NCI-H187 treated with DMSO at 0.1 percent for 48 hours (cell line): ENCODE measurements at regions not wholly inside any gene's neighbourhood (a gene's known extent, or its start where the extent isn't known, plus 50 kb on each side); places are given as distances from the start of the nearest gene placed in this dataset.

ENCODE experiments used
- DNase-seq: peaks from one replicate; lab custom pipeline; 2025; lab: John Stamatoyannopoulos, UW

- no peak for DNase-seq
These were observed 240.7 kb upstream of the TBC1D5 start for GRCh38 chr3:17983106-17983505.

- no peak for DNase-seq
These were observed 239.9 kb upstream of the TBC1D5 start for GRCh38 chr3:17982211-17982880.

DNA sequence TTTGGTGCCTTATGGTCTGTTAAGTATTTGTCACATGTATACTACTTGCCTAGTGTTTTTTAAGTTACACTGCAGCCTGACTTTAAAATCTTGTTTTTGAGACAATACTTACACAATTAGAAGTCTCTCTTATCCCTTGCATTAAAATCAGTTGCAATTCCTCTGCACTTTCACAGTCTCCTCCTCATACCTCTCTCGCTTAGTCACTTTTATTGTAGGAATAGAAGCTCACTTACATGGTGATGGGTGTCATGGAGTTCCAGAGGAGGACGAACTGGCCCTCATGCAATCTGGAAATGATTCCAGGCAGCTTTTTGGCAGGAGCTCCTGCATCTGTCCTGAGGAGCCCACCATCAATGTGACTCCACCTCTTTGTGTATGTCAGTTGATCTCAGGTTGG lies 238.4 kb upstream of the TBC1D5 start:
- DNase-seq: no peak

- no peak for DNase-seq
These were observed 237.5 kb upstream of the TBC1D5 start for GRCh38 chr3:17979911-17980310.

DNA sequence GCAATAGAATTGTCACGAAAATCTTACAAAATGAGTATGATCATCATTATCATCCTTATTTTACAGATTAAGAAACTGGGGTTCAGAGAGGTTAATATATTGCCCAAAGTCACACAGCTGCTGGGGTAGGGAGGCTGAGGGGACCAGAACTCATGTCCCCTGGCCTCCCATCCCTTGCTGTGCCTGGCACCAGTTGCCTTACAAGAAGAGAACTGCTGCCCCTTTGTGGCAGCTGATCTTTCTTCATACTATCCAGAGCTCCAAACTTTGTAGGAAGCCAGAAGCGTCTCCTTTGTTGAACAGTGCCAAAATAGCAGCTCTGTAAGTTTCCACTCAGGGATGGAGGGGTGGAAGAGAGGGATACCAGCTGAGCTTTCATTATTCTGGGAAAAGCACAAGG lies 236.8 kb upstream of the TBC1D5 start:
- DNase-seq: no peak

GRCh38 chr3:17974206-17974841 lies 231.9 kb upstream of the TBC1D5 start:
- DNase-seq: no peak

DNA sequence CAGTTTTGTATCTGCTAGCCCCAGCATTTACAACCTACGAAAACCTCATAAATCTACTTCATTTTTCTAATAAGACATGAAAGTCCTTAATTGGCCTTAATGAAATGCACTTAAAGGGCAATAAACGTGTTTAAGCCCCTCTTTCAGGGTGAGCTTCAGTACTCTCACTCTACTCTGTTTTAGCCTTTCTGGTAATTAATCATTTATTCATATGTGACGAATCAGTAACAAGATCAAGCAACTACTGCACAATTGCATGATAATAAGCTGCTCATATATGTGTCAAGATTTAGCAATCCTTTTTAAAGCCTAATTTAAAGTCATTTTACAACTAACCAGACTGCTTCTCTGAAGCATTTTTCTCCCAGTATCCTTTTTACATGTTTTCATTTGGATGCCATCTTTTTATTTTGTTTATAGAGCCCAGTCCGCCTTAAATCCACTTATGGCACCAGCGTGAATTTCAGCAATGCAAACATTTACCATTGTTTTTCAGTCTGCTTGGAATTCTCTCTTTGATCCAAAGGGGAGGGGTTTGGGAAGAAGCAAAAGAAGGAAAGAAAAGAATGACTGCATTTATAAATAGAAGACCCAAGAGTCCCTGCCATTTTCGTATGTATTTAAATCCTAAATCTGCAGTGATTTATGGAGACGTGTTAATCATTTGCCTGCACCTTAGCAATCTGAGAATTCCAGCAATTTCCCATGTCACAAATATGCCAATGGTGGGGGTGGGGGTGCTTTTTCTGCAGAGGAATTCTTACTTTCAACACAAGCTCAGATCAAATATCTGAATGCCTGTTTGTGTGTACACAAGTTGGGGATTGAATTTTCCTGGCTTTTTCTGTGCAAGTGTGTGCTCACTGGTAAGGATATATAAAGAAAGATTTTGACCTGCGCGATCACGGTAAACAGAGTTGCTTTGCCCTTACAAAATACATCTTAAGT lies 230.8 kb upstream of the TBC1D5 start:
- no peak for DNase-seq

GRCh38 chr3:17972476-17972875 lies 230.0 kb upstream of the TBC1D5 start:
- no peak for DNase-seq

DNA sequence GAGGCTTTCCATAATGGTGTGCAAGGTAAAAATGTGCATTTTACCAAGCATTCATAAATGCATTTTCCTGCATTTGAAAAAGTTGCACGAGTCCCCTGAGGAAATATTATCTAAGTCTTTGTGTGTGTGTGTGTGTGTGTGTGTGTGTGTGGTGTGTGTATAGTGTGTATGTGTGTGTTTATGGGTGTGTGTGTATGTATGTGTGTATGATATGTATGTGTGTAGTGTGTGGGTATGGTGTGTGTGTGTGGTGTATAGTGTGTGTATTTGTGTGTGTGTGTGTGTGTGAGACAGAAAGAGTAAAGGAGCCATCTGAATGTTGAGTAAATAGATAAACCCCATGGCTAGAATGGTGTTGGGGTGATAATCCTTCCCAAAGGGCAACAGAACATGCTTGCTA lies 229.6 kb upstream of the TBC1D5 start:
- DNase-seq: no peak

DNA sequence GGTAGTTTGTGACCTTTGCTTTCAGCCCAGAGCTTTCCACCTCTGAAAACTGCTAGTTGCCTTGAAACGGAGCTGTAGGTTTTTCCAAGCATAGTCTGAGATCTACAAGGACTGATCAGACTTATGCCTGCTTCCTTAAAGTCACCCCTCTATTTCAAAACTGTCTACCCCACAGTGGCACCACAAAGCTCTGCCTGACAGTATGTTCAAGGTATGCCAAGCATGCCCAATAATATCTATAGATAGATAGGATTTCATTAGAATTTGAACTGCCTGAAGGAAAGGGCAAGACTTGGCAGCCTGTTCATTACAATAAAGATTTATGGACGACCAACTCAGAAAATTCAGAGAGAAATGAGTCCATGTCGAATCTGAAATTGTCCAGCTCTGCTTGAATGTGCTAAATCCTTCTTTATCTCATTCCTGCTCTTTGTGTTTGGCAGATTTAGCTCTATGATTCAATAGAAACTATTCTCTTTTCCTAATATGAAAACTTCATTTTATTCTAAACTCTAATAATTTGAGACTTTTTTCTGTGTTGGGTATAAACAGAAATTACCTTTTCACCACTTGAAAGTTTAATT lies 227.6 kb upstream of the TBC1D5 start:
- DNase-seq: no peak

DNA sequence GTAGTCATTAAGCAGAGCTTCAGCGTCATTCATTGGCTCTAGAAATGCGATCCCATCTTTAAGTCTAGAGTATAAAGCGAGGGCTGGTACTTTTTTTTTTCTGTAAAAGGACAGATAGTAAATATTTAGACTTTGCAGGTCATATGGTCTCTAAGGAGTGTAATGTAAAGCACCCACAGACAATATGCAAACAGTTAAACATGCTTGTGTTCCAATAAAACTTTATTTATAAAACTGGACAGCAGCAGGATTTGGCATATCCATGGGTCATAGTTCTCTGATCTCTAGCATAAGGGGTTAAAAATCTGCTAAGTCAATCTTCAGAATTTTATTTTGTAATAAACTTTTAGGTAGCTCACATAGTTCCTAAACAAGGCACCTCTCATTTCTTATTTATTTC lies 226.8 kb upstream of the TBC1D5 start:
- DNase-seq: no peak

DNA sequence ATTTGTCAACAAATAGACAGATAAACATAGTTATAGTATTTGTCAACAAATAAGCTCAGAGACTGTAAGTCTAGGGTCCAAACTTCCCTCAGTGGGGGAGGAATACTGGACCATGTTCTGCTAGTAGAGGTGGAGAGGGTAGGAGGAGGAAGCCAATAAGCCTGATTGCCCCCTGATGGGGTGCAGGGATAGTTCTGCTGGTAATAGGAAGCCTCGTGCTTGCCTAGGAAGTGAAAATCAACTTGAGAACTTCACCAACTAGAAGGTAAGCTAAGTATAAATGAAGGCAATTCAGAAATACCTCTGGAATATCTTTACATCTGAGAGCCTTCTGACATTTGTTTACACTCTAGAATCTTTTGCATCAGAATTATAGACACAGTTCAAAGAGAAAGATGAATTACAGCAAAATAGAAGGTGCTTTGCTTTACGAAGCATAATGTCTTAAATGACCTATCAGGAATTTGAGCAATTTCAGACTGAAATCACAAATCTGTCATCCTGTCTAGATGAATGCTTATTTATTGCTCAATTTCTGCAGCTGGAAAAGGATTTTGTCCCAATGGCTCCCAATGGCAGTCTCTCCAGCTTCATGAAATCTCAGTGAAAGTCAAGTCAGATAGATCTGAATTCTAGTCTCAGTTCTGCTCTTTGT lies 225.6 kb upstream of the TBC1D5 start:
- no peak for DNase-seq

DNA sequence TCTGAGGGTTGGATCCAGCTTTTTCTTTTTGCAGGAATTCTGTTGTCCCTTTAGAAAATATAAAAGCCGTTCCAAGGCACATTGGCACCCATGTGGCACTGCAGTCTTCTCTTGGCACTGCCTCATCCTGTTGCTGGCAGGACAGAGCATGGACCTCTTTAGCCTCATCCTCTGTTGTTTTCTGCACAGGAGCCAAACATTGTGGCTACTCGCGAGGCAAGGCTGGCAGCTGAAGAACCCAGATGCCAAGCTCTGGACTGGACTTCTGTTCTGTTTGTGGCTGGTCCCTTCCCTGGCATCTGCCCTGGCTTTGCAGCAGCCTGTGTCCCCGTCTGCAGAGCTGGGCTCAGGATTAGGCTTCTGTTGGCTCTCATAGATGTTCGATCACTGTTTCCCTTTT lies 224.7 kb upstream of the TBC1D5 start:
- DNase-seq: no peak

DNA sequence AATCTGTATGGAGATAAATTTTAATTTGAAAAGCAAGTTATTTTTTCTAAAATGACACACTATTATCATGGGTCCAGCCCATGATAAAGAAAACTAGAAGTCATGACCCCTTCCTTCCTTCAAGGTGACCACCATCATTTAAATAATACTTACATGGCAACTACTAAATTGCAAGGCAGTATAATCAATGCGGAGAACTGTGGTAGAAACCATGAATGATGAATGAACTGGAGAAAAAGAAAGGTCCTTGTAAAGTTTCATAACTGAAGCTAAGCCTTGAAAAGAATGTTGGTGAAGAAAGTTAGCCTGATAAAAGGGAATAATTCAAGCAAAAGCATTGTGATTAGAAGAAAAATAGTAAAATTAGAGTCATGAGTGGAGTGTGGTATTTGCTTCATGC lies 222.9 kb upstream of the TBC1D5 start:
- no peak for DNase-seq

DNA sequence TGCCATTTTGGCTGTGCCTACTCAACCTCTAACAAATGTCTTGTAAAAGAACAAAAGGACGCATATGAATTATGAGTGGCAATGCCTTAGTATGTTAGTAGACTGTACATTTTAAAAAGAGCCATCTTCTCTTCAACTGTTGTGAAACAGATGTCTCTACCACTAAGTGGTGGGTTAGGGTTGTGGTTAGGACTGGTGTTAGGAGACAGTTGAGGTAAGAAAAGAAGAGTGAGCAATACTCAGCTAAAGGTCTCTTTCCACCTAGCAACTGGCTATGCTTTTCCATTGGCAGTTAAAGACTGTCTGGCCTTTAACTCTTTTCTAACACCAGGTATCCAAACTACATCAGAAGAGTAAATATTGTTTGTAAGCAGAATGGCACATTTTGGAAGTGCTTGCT lies 221.7 kb upstream of the TBC1D5 start:
- no peak for DNase-seq

DNA sequence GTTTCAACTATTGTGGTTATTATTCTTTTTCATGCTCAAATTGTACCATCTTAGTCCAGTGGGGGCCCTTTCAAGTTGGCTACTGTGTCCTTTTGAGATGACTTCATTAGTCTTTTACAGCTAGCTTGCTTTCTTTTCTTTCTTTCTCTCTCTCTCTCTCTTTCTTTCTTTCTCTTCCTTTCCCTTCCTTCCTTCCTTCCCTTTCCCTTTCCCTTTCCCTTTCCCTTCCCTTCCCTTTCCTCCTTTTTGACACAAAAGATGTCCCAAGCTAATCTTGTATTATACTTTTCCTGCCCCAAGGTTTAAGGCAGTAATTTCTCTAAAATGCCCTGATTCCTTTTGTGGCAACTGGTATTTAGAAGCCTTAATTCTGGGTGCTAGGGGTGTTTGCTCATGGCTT lies 213.0 kb upstream of the TBC1D5 start:
- no peak for DNase-seq

GRCh38 chr3:17954801-17955200 lies 212.4 kb upstream of the TBC1D5 start:
- DNase-seq: no peak

GRCh38 chr3:17951241-17951640 lies 208.8 kb upstream of the TBC1D5 start:
- DNase-seq: no peak

DNA sequence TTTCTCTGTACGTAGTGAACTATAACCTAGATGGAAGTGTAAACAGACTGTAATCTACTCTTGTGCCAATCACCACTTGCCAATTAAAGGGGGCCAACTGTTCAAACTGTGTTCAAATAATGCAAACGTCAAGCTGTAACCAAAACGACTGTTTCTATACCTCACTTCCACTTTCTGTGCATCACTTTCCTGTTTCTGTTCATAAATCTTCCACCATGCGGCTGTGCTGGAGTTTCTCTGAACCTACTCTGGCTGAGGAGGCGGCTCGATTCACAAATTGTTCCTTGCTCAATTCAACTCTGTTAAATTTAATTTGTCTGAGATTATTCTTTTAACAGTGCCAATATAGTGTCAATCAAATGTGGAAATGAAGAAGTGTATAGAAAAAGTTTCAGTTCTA lies 206.7 kb upstream of the TBC1D5 start:
- no peak for DNase-seq

DNA sequence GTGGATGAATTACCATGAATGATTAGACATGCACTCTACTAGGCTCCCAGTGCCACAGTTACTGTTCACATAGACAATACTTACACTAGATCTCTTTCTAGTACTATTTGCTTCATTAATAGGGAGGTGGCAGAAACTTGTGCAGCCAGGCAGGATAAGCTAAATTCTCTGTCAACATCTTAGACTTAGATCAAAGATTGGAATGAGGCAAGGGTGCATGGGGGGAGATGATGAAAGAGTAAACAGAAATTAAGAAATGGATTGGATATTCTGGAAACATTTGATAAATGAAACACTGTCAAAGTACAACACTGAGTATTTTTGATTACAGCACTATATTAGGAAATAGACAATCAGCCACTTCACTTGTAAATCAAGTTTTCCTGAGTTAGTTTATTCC lies 205.4 kb upstream of the TBC1D5 start:
- DNase-seq: no peak

DNA sequence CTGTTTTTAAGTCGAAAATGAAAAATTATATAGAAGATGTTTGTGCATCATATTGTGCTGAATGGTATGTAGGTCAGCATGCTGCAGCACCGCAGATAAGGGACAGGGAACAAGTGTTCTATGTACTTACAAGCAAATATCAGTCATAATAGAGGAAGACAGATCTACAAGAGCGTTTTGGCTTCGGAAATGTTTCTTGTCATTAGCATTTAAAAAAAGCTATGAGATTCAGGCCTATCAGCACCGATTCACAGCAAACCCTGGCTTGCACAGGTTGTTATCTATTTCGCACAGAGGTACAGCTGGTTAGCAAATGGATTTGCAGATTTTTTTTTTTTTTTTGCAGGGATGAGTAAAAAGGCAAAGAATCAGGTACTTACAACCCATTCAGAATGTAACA lies 204.2 kb upstream of the TBC1D5 start:
- DNase-seq: no peak

GRCh38 chr3:17945799-17946399 lies 203.5 kb upstream of the TBC1D5 start:
- no peak for DNase-seq
